NCI-H1930 (cell line): ENCODE measurements at regions not wholly inside any gene's neighbourhood (a gene's known extent, or its start where the extent isn't known, plus 50 kb on each side); places are given as distances from the start of the nearest gene placed in this dataset.

Experiments used
- DNase-seq, 2 experiments: peaks; one replicate each; lab custom pipeline; 2025; lab: John Stamatoyannopoulos, UW

DNA sequence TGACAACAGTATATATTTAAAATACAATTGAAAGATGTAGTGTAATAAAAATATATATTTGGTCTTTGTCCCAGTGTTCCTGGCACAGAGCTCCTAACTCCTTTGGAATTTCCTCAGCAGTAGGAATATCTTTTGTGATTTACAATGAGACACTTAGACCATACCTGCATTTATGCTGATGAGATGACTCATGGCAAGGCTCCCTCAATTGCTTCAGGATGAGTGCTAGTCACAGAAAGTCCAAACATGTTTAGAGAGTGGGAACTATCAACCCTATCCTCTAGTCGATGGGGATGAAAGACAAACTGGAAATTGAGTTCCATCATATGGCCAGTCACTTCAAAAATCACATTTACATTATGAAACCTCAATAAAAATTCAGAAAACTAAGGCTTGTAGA, 588.3 kb upstream of the LMCD1 start:
- no peak for DNase-seq

DNA sequence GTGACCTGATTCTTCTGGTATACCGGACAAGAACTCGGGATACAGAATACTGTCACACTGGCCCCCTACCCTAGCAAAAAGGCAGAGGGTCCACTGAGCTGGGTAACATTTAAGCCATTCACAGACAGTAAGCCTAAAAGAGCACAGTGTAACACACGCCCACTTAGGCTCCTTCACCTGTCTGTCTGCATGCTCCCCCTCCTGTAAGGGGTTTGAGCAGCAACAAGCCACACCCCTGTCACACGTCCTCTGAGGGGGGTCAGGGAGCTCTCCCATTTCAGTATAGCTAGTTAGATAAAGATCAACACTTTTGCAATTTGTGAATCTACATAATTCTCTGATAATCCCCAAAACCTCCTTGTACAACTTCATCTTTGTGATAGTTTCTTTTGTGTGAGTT, 586.3 kb upstream of the LMCD1 start:
- no peak for DNase-seq

DNA sequence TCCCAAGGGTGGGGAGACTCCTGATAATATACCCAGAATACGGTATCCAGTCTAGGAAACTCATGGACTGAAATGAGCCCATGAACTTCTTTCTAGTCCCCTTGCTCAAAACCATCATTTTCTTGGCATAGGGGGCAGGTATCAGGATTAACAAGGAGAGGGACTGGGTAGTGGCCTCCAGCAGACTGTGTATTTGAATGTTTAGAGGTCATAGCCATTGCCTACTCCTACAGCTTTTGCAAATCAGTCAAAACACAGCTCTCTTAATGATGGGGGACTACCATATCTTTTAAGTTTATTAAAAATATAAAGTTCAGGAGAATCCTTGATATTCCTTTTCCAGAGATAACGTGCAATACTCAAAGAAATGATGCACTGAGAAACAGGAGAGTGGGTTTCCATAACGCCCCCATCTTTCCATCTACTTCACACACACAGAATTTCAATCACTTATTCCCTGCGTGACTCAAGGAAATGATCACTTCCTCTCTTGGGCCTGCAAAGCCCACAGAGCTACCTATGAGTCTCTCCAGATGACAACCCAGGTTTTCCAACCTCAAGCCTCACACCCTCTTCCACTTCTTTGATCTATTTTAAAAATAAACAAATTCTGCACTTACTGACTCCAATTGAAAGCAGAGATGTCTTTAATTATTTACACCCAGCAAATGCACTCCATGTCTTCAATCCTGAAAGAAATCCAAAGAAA, 584.0 kb upstream of the LMCD1 start:
- no peak for DNase-seq

DNA sequence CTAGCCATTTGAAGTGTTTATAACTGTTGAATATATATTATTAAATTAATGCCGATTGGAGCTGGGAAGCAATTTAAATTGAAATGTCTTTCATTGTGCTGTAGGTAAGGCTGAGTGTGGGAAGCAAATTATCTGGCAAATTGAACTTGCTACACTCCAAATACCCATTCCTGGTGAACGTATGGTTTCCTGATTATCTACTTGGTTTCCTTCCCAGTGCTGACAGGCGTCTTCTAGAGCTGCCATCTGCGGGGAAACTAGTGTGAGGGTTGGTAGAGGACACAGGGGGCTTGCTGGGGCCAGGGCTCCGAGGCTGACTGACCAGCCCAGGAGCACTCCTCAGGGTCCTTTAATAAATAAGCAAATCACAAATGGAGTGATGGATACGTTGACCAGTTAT, 581.4 kb upstream of the LMCD1 start:
- DNase-seq = no peak

DNA sequence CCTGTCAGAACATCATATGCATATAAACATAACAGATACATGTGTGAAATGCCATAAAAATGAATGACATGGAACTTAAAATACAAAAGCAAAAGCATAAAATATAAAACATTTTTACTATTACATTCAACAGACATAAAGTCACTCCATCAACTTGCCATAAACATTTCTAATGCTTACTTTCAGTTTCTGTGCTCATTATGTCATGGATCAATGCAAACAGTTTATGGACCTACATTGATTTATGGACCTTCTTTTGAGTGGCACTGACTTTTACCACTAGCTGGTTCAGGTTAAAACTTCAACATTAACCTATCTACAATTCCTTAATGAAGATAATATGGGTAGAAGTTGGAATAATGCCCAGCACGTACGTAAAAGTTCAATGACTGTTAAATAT, 577.4 kb upstream of the LMCD1 start:
- no peak for DNase-seq

DNA sequence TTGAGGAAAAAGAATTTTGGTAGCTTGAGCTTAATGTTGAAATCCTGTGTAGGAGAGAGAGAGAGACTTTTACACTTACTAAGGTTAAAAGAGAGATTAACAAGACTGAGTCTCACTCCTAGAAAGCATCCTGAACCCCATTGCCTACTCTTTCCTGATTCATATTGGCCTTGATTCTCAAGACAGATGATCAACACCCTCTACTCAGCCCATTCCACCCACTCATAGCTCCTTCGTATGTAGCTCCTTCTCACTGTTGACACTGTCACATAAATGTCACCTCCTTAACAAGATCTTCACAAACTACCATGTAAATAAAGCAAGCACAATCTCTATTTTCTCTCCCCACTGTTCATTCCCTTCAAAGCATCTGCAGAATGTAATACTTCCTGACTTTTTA, 574.6 kb upstream of the LMCD1 start:
- no peak for DNase-seq

DNA sequence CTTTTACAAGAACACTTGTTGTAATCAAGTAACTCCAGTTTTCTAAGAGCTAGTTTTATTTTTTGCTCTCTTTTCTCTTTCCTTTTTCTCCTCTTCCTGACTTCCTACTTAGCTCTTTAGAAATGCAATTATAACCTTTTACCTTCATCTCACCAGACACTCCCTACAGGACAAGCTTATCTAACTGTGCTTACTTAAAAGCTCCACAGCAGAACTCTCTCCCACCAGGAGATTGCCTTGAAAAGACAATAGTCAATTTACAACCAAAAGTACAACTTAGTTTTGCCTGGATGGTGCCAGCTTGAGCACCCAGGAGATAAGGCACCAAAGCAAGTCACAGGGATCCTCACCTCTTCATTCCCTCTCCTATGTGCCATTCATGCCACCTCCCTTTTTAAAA, 573.8 kb upstream of the LMCD1 start:
- no peak for DNase-seq

DNA sequence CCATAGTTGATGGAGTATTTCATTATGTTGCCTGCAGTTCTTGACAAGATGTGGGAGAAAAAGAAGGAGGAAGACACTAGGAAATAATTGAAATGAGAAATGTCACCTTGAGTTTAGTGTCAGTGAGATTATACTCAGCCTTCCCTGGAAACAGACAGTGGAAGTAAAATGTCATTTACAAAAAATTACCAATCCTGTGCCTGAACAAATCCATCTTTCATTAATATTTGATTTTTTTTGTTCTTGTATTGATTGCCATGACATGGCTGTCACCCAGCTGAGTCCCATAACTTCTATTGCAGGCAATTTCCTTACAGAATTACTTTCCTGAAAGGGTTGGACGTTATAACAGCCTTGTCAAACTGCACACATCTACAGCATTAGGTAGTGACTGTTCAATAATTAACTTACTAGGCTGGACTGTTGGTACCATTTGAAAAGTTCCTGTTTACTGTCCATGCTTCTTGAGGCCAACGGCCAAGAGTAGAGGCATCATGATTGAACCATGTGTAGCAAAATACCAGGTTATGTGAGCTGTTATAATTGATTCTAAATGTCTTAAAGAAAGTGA, 572.2 kb upstream of the LMCD1 start:
- no peak for DNase-seq

DNA sequence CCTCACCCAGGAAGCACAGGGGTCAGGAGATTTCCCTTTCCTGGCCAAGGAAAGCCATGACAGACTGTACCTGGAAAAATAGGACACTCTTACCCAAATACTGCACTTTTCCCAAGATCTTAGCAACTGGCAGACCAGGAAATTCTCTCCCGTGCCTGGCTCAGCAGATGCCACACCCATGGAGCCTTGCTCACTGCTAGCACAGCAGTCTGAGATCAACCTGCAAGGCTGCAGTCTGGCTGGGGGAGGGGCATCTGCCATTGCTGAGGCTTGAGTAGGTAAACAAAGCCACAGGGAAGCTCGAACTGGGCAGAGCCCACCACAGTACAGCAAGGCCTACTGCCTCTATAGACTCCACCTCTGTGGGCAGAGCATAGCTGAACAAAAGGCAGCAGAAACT, 567.3 kb upstream of the LMCD1 start:
- no peak for DNase-seq

DNA sequence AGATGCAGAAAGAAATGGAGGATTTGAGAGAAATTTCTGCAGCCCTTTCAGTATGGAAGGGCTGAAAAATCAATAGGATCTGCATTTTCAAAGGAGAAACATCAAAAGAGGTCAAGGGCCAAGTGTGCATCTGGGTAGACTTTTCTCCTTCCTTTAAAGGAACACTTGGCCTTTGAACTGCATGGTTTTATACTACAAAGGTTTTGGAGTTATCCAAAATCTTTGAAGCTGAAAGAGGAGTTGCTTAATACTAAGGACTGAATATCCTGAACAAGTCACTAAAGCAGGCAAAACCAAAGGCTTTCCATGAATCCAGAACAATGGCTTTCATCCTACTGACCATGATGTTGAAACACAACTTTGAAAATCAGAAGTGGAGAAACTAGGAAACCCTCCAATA, 553.7 kb upstream of the LMCD1 start:
- no peak for DNase-seq

DNA sequence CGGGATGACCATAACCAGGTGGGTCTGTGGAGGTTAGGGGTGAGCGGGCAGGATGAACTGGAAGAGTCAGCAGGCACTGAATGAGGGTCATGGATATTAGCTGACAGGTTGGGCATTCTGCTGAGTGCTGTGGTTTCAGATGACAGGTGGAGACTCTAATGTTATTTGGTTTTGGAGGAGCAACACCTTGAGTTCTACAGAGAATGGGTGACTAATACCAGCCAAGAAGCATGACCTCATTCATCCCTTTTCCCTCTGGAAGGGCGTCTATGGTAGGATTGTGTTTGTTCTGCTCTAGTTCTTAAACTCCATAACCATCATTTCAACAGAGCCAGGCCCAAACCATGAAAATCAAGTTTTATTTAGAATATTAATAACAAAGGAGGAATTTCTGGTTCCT, 550.7 kb upstream of the LMCD1 start:
- DNase-seq = no peak

DNA sequence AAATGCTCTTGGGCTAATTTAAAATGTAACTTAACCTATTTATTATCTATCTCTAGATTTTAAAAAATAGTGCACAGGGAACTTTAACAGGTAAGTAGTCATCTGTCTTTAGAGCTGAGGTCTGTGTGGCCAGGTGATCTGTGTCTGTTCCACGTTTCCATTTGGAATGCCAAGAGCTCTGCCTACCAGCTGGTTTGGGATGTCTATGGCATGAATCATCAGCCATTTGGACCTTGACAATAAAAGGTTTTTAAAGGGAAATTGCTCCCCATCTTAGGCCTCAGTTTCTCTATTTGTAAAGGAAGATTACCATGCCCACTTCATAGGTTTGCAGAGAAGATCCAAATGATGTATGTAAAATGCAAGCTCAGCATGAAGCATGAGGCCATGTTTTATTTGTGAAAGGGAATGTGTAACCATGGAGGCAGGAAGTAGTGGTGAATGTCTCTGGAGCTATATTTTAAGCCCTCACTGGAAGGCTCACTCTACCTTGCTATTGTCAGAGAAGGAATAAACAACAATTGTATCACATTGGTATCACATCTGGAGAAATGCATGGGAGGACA, 548.1 kb upstream of the LMCD1 start:
- DNase-seq = no peak

DNA sequence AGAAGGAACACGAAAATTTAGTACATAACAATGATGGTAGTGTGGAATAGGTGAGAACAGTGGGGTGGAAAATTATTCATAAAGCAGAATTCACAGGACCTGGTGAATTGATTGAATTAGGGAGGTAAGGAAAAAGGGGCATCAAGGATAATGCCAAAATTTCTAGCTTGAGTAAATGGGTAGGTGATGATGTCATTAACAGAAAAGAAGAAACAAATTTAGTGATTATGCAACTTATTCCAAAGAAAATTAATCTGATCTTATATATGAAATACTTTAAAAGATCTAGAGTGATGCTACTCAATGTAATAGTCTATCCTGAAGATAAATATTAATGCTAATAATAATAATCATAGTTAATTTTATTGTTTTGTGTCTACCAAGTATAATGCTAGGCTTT, 544.6 kb upstream of the LMCD1 start:
- no peak for DNase-seq

DNA sequence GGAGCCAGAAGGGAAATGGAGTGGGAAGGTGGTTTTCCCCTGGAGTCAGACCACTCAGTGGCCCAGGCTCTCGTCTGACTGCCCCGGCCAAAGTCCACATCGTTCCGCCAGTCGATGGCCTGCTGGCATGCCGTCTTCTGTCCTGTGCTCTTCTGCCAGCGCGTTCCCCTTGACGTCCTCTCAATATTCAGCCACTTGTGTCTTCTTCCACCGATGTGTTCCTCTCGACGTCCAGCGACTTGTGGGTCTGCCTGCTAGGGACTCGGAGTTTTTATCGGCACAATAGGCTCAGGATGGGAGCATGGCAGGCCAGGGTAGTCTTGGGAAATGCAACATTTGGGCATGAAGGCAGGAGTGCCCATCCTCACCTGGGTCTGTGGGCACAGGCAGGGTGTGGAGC, 542.5 kb upstream of the LMCD1 start:
- DNase-seq = no peak

DNA sequence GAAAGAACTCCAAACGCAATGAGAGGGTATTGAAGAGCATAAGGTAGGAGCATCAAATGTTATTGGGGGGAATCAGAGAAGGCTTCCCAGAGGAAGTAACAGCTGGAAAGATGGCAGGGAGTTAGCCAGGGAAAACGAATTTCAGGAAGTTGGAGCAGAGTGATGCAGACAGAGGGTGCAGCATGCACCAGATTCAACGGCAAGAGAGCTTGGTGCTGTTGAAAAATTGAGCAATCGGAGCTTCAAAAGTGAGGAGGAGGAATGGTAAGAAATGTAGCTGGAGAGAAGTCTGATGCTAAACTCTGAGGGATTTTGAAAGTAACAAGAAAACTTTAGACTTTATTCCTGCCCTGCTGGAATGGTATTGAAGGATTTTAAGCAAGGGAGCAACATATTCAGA, 541.0 kb upstream of the LMCD1 start:
- no peak for DNase-seq

DNA sequence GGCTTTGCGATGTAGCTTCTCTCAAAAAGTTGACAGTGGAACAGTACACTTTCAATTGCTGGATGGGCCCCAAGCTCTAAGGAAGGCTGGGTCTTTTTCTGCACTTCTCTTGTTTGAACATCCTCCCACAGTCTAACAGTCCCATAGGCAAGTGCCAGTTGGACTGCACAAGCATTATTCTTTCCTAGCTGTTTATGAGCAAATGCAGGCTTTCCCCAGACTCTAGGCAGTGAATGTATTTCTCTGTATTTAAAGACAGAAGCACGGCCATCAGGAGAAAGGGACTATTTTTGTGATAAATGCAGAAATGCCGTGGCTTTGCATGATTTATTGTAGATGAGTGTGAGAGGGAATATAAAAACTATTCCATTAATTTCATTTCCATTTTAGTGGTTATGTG, 539.3 kb upstream of the LMCD1 start:
- DNase-seq = no peak

DNA sequence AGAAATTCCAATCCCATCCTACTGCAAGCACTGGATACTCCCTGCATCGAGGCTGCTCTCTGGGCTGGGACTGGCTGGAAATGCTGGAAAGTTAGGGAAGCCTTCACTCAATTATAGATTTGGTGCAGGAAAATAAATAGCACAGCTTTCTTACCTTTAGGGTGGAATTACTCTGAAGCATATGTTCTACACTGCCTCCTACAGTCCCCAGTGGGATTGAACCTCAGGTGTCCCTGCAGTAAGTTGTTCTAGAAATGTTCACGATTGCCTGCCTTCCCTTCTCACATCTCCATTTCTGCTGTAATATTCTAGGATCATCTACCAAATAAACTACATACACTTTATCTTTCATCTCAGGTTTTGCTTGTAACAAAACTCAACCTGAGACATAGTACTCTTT, 536.7 kb upstream of the LMCD1 start:
- no peak for DNase-seq

DNA sequence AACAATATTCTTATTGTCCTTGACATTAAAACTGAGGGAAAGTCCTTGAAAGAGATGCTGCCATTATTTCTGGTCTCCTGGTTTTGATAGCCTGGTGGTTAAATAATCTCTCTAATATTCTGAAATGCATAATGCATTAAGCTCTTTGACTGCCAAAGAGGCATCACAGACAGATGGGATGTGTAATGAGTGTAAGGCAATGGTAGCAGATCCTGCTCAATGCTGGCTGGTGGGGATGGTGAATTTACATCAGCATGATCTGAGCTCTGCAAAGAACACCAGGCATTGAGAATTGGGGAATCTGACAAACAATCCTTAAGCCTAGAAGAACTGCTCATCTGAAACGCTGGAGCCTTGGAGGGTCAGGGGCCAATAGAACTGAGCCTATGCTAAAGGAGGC, 528.6 kb upstream of the LMCD1 start:
- DNase-seq = no peak

DNA sequence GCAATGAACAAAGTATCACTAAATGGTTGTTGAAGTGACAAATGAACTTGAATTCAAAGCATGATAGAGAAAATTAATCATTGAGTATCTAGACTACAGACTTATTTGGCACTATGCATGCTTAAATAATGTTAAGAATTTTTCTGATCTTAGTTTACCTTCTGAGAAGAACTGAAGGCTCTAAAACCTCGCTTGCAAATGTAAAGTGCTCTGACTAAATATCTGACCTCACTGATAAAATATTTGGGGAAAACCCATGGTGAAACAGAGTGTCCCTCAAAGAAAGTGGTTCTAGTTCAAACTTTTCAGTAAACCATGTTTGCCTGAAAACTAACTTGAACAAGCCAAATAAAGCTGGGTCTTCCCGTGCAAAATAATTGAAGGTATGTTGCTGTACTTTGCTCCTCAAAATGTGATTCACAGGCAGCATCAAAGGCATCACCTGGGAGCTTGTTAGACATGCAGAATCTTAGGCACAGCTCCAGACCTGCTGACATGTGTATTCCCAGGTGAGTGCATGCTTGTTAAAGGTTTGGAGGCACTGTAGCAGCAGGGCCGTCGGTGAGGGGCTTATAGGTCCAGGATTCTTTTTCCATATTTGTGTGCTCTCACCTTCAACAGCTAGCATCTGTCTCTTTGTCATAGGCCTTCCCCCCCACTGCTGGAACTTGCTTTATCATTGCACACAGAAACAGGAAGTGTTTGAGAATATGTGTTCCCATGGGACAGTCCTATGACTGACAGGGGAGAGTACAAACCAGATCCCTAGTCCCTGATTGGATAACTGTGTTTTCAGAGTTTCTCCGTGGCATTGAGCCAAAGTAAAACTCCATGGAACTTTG, 524.2 kb upstream of the LMCD1 start:
- DNase-seq = no peak

DNA sequence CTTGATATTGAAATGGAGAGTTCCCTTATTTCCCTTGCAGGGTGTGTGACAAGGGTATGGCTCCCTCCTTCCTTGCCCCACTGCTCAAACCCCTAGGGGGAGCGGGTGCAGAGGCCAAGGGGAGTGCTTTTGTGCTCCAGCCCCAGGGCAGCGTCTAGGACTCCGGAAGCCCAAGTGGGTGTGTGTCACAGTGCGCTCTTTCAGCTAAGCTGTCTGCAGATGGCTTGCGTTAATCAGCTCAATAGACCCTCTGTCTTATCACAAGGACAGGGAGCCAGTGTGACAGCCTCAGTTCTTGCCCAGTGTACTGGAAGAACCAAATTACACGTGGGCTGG, 523.6 kb upstream of the LMCD1 start:
- no peak for DNase-seq

DNA sequence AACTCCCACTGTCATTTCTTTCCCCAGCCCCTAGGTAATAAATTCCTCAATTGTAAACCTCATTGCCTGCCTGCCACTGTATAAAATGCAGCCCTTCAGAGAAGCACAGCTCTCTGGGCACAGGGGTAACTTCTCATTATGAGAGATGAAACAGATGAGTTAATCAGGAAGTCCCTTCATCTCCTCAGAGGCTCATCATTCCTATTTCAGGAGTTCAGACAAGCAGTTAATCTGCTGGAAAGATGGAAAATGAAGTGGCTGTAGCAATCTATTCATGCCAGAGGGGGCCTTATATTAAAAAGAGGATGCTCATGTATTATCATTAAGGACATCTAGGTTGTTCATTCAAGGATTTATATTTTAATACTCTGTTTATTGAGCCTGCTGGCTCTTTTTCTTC, 519.5 kb upstream of the LMCD1 start:
- DNase-seq = no peak

DNA sequence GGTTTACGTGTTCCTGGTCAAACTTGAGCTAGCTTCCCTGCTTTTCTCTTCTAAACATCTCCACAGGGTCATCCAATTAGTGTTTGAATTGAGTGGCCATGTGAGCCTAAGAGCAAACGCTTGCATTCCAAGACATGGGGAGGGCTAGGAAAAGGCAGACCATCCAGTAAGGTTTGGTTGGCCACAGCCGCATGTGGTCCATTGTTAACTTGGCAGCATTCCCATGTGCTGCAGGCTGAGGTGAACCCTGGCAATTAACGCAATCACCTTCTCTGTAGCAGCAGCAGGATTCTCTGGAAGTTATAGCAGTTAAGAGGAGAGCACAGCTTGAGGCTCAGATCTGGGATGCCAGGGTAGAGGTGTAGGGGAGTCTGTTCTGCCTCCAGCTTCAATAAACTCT, 502.2 kb upstream of the LMCD1 start:
- no peak for DNase-seq

DNA sequence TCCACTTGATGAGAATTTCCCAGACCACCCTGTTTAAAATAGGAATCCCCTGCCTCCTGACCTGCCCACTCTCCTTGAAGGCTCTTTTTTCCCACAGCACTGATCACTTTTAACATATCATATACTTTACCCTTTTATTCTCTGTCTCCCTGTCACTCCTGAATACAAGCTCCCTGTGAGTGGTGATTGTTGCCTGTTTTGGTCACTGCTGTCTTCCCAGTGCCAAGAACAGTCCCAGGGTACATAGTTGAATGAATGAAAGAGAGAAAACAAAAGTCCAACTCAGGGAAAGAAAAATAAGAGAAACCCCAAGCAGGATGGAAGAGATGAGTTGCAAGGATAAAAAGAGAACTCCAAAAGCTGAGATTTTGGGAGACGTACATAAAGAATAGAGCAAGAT, 500.3 kb upstream of the LMCD1 start:
- DNase-seq = no peak
